CD4-positive, alpha-beta T cell treated with Interleukin-15 for 4 hours (primary cell): ENCODE measurements at regions not wholly inside any gene's neighbourhood (a gene's known extent, or its start where the extent isn't known, plus 50 kb on each side); places are given as distances from the start of the nearest gene placed in this dataset.

Experiments
- DNase-seq: peaks from one replicate; pipeline ENCODE4 v3.0.0-alpha.2; 2020; ENCODE audit warnings: low spot score

DNA sequence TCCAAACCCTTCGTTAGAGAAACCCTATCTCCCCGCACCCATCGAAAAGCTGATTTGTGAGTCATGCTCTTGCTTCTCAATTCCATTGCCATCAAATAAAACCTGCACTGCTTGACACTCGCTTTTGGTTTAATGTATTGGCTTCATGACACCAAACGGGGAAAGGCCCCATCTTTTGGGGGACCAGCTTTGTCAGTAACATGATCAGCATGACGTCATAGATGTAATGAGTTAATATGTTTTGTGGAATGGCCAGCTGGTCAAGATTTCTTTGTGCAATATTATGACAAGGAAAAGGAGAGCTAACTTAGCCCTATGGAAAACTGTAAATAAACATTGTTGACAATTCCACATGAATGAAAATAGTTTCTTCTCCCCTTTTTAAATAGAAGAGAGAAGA, 1260.5 kb upstream of the CELF2 start:
- DNase-seq = no peak

DNA sequence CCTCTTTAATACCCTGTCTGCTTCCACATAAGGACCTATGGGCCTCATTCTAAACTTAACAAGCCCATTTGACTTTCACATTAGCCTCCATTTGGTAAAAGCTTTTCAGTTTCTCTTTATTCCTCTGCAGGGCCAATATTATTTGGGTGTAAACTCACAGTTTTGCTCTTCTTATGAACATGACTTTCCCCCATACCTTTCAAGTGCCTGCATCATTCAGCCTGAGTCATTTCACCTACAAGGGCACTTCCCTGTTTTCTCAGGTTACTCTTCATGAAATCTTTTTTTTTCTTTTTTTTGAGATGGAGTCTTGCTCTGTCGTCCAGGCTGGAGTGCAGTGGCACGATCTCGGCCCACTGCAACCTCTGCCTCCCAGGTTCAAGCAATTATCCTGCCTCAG, 1258.1 kb upstream of the CELF2 start:
- no peak for DNase-seq

DNA sequence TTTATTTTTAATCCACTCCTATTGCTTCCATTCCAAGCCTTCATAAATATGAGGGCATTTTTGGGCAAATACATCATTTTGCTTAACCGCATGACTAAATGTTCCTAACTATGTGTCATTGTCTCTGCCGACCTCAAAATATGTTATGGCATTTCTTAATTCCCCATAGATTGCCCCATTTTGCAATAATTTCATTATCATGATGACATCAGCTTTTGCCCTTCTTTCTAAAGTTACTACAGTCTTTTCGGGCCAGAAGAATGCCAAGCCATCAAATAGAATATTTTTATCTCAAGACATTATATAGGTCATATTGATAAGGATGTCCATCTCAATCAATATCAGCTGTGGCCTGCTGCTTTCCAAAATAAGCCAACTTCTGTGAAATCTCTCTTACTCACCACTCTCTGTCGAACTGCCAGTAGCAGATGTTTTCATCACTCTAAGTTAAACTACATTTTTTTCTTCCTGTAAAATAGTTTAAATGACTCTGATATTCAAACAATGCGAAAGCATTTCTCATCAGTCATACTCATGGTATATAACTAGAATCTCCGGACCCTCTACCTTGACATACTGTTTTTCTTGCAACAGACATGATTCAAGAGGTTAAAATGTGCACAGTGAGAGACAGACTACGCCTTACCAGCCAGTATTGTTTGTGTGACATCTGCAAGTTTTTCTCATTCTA, 1254.6 kb upstream of the CELF2 start:
- DNase-seq = no peak

DNA sequence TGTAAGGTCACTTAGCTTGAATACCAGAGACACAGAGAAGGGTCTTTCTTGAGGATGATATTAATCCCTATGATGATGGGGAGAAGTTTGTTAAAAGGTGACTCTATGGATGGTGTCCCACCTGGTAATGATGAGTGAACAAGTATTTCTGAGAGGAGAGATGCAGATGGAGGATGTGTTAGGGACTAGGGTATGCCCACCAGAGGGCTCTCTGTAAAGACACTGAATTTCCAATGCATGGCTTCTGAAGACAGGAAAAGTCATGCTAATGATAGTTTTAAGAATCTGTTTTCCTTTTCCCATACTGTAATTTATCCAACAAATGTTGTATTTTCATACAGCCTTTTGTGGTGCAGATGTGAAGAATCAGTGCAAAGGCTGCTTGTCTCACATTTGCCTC, 1250.9 kb upstream of the CELF2 start:
- DNase-seq = no peak

DNA sequence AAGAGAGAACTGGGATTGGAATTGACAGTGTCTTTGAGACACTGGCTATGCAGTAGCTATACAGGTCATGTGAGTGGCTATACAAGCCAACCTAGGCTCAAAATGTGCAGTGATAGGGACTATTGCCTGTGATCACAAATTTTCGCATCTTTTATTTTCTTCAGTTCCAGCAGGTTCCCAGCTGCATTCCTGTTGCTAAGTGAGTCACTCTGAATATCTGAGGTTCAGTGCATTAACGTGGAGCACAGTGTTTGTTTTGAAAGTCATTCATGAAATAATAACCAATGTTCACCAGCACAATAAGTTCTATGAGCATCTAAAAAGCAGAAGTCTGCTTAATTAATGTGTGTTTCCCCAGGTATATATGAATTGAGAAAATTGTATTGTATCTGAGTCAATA, 1236.0 kb upstream of the CELF2 start:
- DNase-seq = no peak

DNA sequence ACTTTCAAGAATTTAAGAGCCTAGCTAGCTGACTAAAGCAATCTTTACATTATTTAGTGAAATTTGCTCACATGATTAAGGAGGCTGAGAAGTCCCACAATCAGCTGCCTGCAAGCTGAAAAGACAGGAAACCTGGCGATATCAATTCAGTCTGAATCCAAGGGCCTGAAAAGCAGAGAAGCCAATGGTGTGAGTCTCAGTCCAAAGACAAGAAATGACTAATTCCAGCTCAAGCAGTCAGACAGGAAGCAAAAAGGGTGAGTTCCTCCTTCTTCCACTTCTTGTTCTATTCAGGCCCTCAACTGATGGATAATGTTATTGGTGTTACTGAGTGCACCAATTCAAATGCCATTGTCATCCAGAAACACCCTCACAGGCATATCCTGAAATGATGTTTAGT, 1231.6 kb upstream of the CELF2 start:
- no peak for DNase-seq

DNA sequence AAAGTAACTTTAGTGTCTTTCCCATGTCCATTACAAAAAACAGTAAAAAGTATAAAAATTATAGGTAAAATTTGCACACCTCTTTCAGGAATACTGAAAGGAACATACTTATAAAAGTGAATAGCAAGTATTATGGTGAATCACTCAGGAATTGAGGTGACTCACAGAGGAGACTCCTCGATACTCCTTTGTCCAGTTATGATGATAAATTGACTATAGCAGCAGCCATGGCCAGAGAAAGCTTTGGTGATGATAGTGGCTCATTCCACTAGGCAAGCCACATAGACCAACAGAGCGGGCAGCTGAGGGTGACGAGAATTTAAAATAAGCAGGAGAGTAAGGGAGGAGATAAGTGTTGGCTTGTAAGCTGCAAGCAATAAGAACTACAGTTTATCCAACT, 1231.1 kb upstream of the CELF2 start:
- no peak for DNase-seq

DNA sequence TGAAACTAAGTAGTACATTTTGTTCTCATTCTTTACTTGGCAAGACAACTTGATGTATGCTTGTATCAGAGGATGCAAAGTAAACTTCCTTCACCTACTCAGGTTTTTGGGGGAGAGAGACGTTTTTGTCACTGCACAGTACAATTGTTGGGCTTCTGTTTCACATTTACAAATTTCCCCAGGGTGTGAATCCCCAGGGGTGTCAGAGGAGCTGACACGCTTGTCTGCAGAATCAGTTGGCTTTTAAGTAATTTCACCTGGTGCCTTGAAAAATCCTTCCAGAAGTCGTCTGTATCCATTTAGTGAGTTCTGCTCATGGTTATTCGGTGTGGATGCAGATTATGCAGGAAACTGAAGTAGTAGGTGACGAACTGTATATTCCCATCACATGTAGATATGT, 1227.7 kb upstream of the CELF2 start:
- no peak for DNase-seq

DNA sequence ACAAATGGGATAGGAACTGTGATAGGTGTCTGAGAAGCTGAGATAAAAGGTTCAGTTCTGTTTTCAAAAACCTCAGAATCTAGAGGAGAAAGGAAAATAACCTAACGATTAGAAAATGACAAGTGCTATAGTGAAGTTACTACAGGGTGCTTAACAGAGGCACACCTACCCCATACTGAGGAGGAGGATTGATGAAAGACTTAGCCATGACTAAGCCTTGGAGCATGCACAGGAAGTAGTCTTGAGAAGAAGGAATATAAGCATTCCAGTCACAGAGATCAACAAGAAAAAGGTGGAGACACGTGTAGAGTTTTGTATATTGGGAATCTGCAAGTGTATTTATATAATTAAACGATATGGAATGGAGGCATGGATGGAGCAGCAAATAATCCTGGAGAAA, 1225.5 kb upstream of the CELF2 start:
- DNase-seq = no peak

DNA sequence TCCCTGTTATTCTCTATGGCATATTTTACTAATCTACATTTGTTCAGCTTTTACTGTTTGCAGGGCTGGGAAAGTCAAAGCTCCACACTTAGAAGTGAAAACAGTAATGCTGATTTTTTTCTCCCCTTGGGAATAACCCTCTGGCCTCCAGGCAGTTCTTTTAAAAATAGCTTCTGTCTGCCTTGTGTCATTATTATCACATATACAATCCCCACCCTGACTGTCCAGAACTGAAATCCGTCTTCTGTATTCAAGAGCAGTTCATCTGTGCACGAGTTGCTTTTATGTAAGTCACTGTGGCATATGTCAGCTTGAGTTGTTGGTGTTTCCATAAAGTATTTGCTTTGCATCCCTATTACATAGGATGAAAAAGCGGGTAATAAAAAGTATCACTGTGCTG, 1221.1 kb upstream of the CELF2 start:
- no peak for DNase-seq

DNA sequence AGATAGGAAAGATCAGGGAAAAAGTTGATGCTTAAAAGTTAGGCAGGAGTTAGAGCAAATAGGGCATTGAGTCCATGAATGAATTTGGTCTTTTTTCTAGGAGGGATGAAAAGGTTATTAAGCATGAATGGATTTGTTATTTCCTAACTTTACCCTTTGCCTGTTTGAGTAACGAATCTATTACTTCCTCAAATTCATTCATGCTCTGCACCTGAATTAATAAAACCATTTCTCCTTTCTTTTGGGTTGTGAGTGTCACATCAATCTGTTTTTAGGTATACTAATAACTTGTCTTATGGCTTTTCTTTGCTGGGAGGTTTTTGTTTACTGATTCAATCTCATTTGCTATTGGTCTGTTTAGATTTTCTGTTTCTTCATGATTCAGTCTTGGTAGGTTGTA, 1217.7 kb upstream of the CELF2 start:
- no peak for DNase-seq

DNA sequence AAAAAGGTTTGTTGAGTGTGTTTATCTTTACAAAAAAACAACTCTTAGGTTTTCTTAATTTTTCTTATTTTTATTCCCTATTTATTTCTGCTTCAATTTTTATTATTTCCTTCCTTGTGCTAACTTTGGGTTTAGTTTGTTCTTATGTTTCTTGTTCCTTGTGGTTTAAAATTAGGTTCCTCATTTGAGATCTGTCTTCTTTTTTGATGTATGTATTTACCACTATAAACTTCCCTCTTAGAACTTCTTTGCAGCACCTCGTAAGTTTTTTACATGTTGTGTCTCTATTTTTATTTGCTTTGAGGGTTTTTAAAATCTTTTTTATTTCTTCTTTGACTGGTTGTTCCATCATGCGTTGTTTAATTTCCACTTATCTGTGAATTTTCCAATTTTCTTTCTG, 1217.1 kb upstream of the CELF2 start:
- no peak for DNase-seq

DNA sequence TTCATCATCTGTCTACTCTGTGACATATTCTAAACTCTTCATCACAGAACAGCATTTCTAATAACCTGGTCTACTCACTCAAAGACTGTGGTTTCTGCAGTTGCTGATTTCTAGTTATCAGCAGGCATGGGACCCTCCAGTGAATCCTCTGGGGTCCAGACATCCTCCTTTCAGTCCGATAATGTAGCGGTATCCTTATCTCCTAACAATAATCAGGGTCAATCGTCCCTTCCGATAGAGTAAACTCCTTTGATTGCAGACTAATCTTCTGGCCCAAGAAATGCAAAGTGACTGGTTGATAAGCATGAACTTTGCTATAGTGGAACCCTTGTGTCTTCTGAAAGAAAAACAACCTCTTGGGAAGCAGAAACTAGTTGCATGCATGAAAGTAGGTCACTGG, 1209.8 kb upstream of the CELF2 start:
- DNase-seq = no peak

DNA sequence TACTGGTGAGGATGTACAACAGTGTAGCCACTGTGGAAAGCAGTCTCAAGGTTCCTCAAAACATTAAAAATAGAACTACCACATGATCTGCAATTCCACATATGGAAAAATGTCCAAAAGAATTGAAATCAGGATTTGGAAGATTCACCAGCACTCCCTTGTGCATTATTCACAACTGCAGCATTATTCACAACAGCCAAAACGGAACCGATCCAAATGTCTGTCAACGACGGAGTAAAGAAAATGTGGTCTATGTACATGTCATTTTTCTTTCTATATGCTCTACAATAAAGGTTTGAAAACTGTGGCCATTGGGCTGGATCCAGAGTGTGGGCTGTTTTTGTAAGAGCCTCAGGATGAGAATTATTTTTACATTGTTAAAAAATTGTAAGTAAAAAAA, 1206.1 kb upstream of the CELF2 start:
- no peak for DNase-seq

DNA sequence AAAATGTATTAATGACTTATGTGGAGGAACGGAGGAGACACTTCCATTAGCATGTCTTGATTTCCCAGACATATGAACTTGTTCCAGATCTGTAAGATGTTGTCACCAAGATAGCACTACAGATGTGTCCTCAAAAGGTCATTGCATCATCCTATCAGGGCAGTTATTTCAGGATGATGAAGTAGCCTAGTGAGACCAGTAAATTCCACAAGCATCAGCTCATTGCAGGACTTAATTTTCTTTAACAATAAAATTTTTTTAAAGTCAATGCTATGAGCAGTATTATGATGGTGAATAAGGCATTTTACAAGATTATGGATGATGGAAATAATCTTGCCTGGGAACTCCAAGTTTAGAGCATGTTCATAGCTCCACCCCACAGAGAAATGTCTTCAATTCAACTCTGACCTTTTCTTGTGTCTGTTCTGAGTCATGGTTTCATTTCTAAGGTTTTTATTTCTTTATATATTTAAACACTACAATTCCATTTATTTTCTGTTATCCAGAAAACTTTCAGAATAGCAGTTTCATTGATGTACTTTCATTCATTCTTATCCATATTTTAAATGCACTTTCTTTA, 1203.3 kb upstream of the CELF2 start:
- DNase-seq = no peak

DNA sequence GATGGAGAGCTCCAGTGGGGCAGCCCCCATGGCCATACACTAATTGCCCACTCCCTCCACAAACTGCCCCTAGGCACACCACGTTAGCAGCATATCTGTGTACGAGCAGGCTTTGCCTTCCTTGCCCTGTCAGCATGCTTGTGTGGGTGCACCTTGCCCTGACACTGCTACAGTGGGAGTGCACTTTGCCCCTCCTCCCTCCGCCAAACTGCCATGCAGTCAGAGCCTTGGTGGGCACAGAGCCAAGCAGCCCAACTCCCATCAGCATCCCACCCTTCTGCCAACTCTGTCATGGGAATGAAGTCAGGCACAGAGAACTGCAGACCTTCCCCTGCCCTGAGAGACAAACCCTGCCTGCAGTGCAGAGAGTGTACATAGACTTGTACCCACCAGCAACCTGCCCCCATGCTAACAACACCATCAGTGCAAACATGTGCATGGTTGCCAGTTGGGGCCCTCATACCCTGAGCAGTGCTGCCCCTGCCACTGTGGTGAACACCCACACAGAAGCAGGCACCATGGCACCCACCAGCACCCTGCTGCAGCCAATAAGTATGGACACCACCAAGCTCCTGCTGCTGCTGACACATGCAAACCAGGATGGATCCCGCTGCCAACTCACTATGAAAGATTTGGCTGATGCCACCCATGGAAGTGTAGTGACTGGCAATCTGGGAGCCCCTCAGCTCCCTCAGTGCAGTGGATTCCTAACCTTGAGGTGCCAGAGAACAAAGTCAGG, 1197.7 kb upstream of the CELF2 start:
- no peak for DNase-seq

DNA sequence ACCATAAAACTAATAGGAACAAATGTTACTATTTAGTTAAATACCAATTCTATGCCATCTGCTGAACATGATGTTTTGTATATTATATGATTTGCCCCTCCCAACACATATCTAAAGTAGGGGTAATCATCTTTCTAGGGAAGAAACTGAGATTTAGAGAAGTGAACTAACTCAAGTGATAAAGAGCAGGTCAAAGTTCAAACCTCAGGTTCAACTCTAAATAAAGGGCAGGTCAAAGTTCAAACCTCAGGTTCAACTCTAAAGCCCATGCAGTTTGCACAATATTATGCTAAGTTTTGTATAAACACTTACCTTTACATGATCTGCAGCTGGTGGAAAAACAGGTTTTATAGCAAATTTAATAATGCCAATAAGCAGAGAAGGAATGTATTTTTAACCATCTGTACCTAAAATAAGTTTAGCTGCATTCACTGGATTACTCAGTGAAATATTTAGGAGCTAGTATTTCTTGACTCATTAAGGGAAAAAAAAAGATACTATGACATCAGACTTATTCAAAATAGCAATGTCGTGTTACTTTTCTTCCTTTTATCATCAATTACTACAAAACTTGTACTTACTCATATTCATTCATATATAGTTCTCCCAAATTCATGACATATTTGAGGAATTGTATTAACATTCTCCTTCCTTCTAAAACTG, 1194.3 kb upstream of the CELF2 start:
- no peak for DNase-seq

DNA sequence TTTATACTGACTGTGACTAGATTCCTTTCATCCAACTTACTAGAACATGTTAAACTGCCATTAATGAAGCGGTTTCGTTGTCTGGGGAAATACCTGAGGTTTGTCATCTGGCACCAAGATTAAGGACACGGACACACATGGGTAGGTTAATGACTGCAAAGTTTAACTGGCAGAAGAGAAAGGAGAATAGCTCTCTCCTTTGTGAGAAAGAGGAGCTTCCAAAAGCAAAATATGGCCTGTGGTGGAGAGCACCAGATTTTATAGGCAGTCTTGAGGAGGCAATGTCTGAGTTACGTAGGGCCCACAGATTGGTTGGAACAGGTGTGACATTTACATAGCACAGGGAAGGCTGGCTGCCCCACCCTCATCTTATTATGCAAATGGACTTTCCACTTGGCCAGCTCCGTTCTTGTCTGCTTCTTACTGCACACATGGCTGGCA, 1193.0 kb upstream of the CELF2 start:
- DNase-seq = no peak

DNA sequence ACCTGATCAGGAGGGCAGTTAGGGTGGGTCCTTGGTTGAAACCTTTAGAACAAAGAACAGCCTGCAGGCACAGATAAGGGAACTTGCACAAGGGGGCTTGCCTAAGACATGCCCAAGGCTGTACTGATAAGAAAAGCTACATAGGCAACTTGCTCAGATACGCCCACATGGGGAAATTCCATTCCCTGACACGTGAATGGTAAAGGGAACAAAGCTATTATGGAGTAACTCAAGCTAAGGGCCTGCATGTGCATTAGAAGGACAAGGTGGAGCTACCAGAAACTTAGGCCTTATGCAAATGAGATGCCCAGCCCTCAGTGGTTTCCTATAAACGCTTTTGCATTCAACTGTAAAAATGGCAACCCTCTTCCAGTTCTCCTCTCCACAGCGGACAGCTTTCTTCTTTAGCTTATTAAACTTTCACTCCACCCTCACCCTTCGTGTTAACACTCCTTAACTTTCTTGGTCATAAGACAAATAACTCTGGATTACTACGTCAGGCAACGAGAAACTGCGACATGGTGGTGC, 1192.1 kb upstream of the CELF2 start:
- DNase-seq = no peak

DNA sequence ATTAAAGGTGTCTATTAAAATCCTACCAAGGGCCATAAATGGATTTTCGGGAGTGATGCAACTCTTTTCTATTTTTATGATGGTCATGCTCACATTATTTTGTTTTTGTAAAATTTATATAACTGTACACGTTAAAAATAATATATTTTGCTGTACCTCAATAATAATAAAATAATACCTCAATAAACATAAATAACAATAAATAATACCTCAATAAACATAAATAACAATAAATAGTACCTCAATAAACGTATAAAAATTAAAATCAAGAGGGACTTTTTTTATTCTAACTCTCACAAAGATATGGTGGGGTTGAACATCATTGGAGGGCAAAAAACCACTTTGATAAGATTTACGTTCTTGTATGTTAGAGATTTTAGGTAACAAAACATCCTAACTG, 1189.6 kb upstream of the CELF2 start:
- DNase-seq = no peak

DNA sequence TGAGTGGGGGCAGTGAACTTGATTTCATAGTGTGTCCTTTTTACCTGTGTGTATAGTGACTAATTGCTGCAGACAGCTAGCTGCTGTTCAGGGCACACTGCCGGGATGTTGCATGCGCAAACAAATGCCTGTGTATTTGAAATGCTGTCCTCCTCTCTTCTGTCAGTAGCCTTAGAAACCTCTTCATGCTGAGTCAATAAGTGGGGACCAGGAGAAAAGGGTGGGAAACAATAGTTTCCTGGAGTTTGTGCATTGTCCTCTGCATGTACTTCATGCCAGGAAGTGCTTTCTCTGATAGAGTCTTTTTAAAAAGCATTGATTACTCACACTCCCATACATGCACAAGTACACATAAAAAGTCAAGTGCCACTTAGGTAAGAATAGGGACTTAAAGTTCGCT, 1183.7 kb upstream of the CELF2 start:
- no peak for DNase-seq

DNA sequence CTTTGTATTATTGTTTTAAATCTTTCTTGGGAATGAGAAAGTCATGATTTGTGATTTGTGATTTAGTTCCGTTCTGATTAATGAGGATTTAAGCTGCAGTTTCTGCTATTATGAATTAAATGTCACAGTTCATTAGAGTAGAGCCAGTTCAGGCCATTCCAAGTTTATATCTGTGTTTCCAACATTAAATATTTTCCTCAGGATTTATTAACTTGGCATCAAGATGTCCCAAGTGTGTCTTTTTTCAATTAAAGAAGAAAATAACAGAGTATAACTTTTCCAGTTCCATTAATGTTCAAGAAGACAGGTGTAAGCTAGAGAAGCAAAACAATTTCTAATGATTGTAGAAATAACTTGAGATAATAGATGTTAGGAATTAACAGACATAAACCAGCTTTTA, 1183.2 kb upstream of the CELF2 start:
- no peak for DNase-seq

DNA sequence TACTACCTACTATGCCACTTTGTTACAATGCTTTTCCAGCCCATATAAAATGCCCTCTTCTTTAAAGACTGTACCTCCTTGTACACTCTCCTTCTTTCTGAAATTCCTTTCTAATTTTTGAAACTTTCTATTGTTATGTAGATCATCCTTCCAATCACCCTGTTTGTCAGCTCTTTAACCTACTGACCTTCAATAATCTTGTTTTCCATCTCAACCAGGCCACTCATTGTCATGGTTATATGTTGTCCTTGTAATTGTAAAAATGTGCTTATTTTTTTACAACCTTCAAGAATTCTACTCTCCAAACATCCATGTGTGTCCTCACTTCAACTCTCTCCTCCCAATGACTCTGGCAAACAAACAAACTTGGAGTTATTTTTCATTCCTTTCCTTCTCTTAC, 1172.6 kb upstream of the CELF2 start:
- no peak for DNase-seq
